Endothelial cell of hepatic sinusoid (primary cell): ENCODE measurements at regions not wholly inside any gene's neighbourhood (a gene's known extent, or its start where the extent isn't known, plus 50 kb on each side); places are given as distances from the start of the nearest gene placed in this dataset.

Experiments
- in situ Hi-C: cut with HindIII; loops from 2 replicates; pipeline ENCODE4 v1.10.0; 2017; ENCODE audit warnings: low sequenced_read_pairs

- in situ Hi-C loops = no loop called here
Observed at GRCh38 chr2:128433911-128434550, 115.4 kb upstream of the HS6ST1 start.

GRCh38 chr2:128435576-128436478 lies 117.2 kb upstream of the HS6ST1 start:
- in situ Hi-C loops = no loop called here

- in situ Hi-C loops = no loop called here
Observed at GRCh38 chr2:128436479-128437203, 118.0 kb upstream of the HS6ST1 start.

- in situ Hi-C loops = no loop called here
Observed at GRCh38 chr2:128437204-128437565, 118.5 kb upstream of the HS6ST1 start.

GRCh38 chr2:128438091-128438490 lies 119.4 kb upstream of the HS6ST1 start:
- in situ Hi-C loops = no loop called here

- in situ Hi-C loops = no loop called here
Observed at GRCh38 chr2:128438586-128438985, 119.9 kb upstream of the HS6ST1 start.

- in situ Hi-C loops = no loop called here
Observed at GRCh38 chr2:128439031-128439790, 120.5 kb upstream of the HS6ST1 start.

GRCh38 chr2:128439791-128440665 lies 121.4 kb upstream of the HS6ST1 start:
- in situ Hi-C loops = no loop called here

- in situ Hi-C loops = no loop called here
Observed at GRCh38 chr2:128440666-128441340, 122.1 kb upstream of the HS6ST1 start.

GRCh38 chr2:128441341-128442052 lies 122.8 kb upstream of the HS6ST1 start:
- in situ Hi-C loops = no loop called here

GRCh38 chr2:128442053-128442751 lies 123.5 kb upstream of the HS6ST1 start:
- in situ Hi-C loops = no loop called here

GRCh38 chr2:128442891-128443302 lies 124.2 kb upstream of the HS6ST1 start:
- in situ Hi-C loops = no loop called here

GRCh38 chr2:128444121-128444771 lies 125.6 kb upstream of the HS6ST1 start:
- in situ Hi-C loops = no loop called here

- in situ Hi-C loops = no loop called here
Observed at GRCh38 chr2:128444816-128445522, 126.3 kb upstream of the HS6ST1 start.

- in situ Hi-C loops = no loop called here
Observed at GRCh38 chr2:128445523-128445900, 126.8 kb upstream of the HS6ST1 start.

GRCh38 chr2:128446049-128446873 lies 127.6 kb upstream of the HS6ST1 start:
- in situ Hi-C loops = no loop called here
